HT-29 (cell line): ENCODE measurements at regions not wholly inside any gene's neighbourhood (a gene's known extent, or its start where the extent isn't known, plus 50 kb on each side); places are given as distances from the start of the nearest gene placed in this dataset.

ENCODE experiments used
- DNase-seq: peaks from one replicate; pipeline ENCODE4 v3.0.0-alpha.2; 2015; ENCODE audit warnings: low spot score

GRCh38 chr2:235140801-235141081 is 188.9 kb downstream of the SH3BP4 start:
- no peak for DNase-seq

- DNase-seq: no peak
Observed at GRCh38 chr2:235141411-235142128, 189.8 kb downstream of the SH3BP4 start.

- DNase-seq: peak; percentile 63
Observed at GRCh38 chr2:235142601-235143000, 190.8 kb downstream of the SH3BP4 start.

- DNase-seq: no peak
Observed at GRCh38 chr2:235143789-235144188, 192.0 kb downstream of the SH3BP4 start.

GRCh38 chr2:235144291-235144690 is 192.5 kb downstream of the SH3BP4 start:
- DNase-seq: no peak

GRCh38 chr2:235146206-235146605 is 194.4 kb downstream of the SH3BP4 start:
- no peak for DNase-seq

- DNase-seq: no peak
Observed at GRCh38 chr2:235146871-235147565, 195.2 kb downstream of the SH3BP4 start.

- DNase-seq: no peak
Observed at GRCh38 chr2:235148201-235149170, 196.7 kb downstream of the SH3BP4 start.

GRCh38 chr2:235149240-235149659 is 197.4 kb downstream of the SH3BP4 start:
- no peak for DNase-seq

GRCh38 chr2:235149736-235150135 is 197.9 kb downstream of the SH3BP4 start:
- no peak for DNase-seq

- no peak for DNase-seq
Observed at GRCh38 chr2:235151152-235151551, 199.3 kb downstream of the SH3BP4 start.

GRCh38 chr2:235155163-235155562 is 203.3 kb downstream of the SH3BP4 start:
- no peak for DNase-seq

GRCh38 chr2:235156055-235156454 is 204.2 kb downstream of the SH3BP4 start:
- no peak for DNase-seq

GRCh38 chr2:235157746-235158482 is 206.1 kb downstream of the SH3BP4 start:
- DNase-seq: no peak

- DNase-seq: no peak
Observed at GRCh38 chr2:235160281-235160810, 208.5 kb downstream of the SH3BP4 start.

GRCh38 chr2:235161565-235161964 is 209.7 kb downstream of the SH3BP4 start:
- DNase-seq: no peak

GRCh38 chr2:235162082-235162836 is 210.4 kb downstream of the SH3BP4 start:
- no peak for DNase-seq

GRCh38 chr2:235162837-235163197 is 211.0 kb downstream of the SH3BP4 start:
- DNase-seq: no peak

GRCh38 chr2:235165136-235165535 is 213.3 kb downstream of the SH3BP4 start:
- DNase-seq: no peak

GRCh38 chr2:235165631-235166030 is 213.8 kb downstream of the SH3BP4 start:
- DNase-seq: no peak
